ENCODE measurements at regions not wholly inside any gene's neighbourhood (a gene's known extent, or its start where the extent isn't known, plus 50 kb on each side); places are given as distances from the start of the nearest gene placed in this dataset.
"Not testable (repeated sequence)": the region's sequence is repeated elsewhere in the genome, so short reads cannot be mapped to it uniquely, and the experiment has no call there.

GRCh38 chr18:7178568-7178967 is 52.3 kb upstream of the LRRC30 start:
- not testable (repeated sequence) for H3K23ac ChIP-seq (ENCODE audit: low read length in 2 of 2)
- WGBS = 89% methylated on average over 18 of the region's 21 CpGs

GRCh38 chr18:7177116-7177744 is 53.7 kb upstream of the LRRC30 start:
- DNase-seq = peak; percentile 60

More at GRCh38 chr18:7178568-7178967, 52.3 kb upstream of the LRRC30 start:
- H3K9me3 ChIP-seq (ENCODE audit: control insufficient read depth, low read length); H3K4ac ChIP-seq (ENCODE audit: low read depth in 1 of 2, low read length in 2 of 2); H3K4me2 ChIP-seq (ENCODE audit: low read length, poor library complexity, severe bottlenecking); H3K4me1 ChIP-seq (ENCODE audit: control insufficient read depth, insufficient read depth, low read depth, low read length); H2AFZ ChIP-seq (ENCODE audit: low read depth, low read length); H2BK120ac ChIP-seq (ENCODE audit: low read depth, low read length); DNase-seq; H4K8ac ChIP-seq (ENCODE audit: low read length); H3K4me3 ChIP-seq (ENCODE audit: insufficient read depth in 1 of 2, low read depth in 1 of 2, low read length in 2 of 2); H2AK5ac ChIP-seq (ENCODE audit: low read length, severe bottlenecking); H3K14ac ChIP-seq (ENCODE audit: low read length in 2 of 2); H3K79me1 ChIP-seq (replicated peaks; ENCODE audit: low read length, poor library complexity, severe bottlenecking); H3K27ac ChIP-seq (ENCODE audit: low read length, poor library complexity, severe bottlenecking); H3K36me3 ChIP-seq (ENCODE audit: control insufficient read depth in 1 of 2, insufficient read depth in 2 of 2, low read depth in 1 of 2, low read length in 2 of 2); H3K18ac ChIP-seq (ENCODE audit: low read depth in 1 of 2, low read length in 2 of 2); H3K27me3 ChIP-seq (ENCODE audit: control insufficient read depth in 1 of 2, insufficient read depth in 1 of 2, low read length in 2 of 2); H3K9ac ChIP-seq (ENCODE audit: low read length); H2BK5ac ChIP-seq (ENCODE audit: low read depth, low read length, poor library complexity, severe bottlenecking); H4K91ac ChIP-seq (ENCODE audit: low read length); H2BK12ac ChIP-seq (ENCODE audit: low read length in 2 of 2); H2BK15ac ChIP-seq (ENCODE audit: low read depth, poor library complexity, severe bottlenecking): not testable (repeated sequence)

GRCh38 chr18:7174344-7175095 is 56.4 kb upstream of the LRRC30 start:
- Histone ChIP-seq H3K9me3 (ENCODE audit: control insufficient read depth, low read length) (no peaks in the 10 kb centered on the region), H3K36me3 (ENCODE audit: control insufficient read depth in 1 of 2, insufficient read depth in 2 of 2, low read depth in 1 of 2, low read length in 2 of 2) (no peaks in the 10 kb centered on the region), H3K79me1 (replicated peaks; ENCODE audit: low read length, poor library complexity, severe bottlenecking) (no peaks in the 10 kb centered on the region), H2BK120ac (ENCODE audit: low read depth, low read length) (no peak overlapping the region), H3K4ac (ENCODE audit: low read depth in 1 of 2, low read length in 2 of 2) (no peak overlapping the region), H3K4me3 (ENCODE audit: insufficient read depth in 1 of 2, low read depth in 1 of 2, low read length in 2 of 2) (no peak overlapping the region), H4K91ac (ENCODE audit: low read length) (no peak overlapping the region), H3K27me3 (ENCODE audit: control insufficient read depth in 1 of 2, insufficient read depth in 1 of 2, low read length in 2 of 2) (peaks cover 0 to 4% of the 10 kb centered on the region in 2 experiments), H2BK5ac (ENCODE audit: low read depth, low read length, poor library complexity, severe bottlenecking) (no peak overlapping the region), H2BK15ac (ENCODE audit: low read depth, poor library complexity, severe bottlenecking) (no peak overlapping the region), H2AFZ (ENCODE audit: low read depth, low read length) (no peak overlapping the region), H3K14ac (ENCODE audit: low read length in 2 of 2) (peak overlapping the region in 1 of 2 experiments; percentile 53), H2AK5ac (ENCODE audit: low read length, severe bottlenecking) (no peak overlapping the region), H4K8ac (ENCODE audit: low read length) (no peak overlapping the region), H2BK12ac (ENCODE audit: low read length in 2 of 2) (no peak overlapping the region), H3K4me2 (ENCODE audit: low read length, poor library complexity, severe bottlenecking) (no peak overlapping the region), H3K18ac (ENCODE audit: low read depth in 1 of 2, low read length in 2 of 2) (peak overlapping the region in 1 of 2 experiments; percentile 2), H3K23ac (ENCODE audit: low read length in 2 of 2) (no peak overlapping the region), H3K27ac (ENCODE audit: low read length, poor library complexity, severe bottlenecking) (no peak overlapping the region), H3K4me1 (ENCODE audit: control insufficient read depth, insufficient read depth, low read depth, low read length) (peaks cover 1% of the 10 kb centered on the region), H3K9ac (ENCODE audit: low read length) (no peak overlapping the region)
- 81% methylated on average over 10 of the region's 14 CpGs for WGBS
- DNase-seq = no peak

More at GRCh38 chr18:7177116-7177744, 53.7 kb upstream of the LRRC30 start:
- Histone ChIP-seq H2AFZ (ENCODE audit: low read depth, low read length) (no peak overlapping the region), H3K27ac (ENCODE audit: low read length, poor library complexity, severe bottlenecking) (no peak overlapping the region), H2BK15ac (ENCODE audit: low read depth, poor library complexity, severe bottlenecking) (no peak overlapping the region), H2BK120ac (ENCODE audit: low read depth, low read length) (no peak overlapping the region), H2AK5ac (ENCODE audit: low read length, severe bottlenecking) (no peak overlapping the region), H4K8ac (ENCODE audit: low read length) (no peak overlapping the region), H3K79me1 (replicated peaks; ENCODE audit: low read length, poor library complexity, severe bottlenecking) (no peaks in the 10 kb centered on the region), H3K23ac (ENCODE audit: low read length in 2 of 2) (no peak overlapping the region), H3K4me3 (ENCODE audit: insufficient read depth in 1 of 2, low read depth in 1 of 2, low read length in 2 of 2) (no peak overlapping the region), H3K9ac (ENCODE audit: low read length) (peak overlapping the region; percentile 55), H3K14ac (ENCODE audit: low read length in 2 of 2) (no peak overlapping the region), H3K4me2 (ENCODE audit: low read length, poor library complexity, severe bottlenecking) (no peak overlapping the region), H3K9me3 (ENCODE audit: control insufficient read depth, low read length) (no peaks in the 10 kb centered on the region), H4K91ac (ENCODE audit: low read length) (no peak overlapping the region), H3K4ac (ENCODE audit: low read depth in 1 of 2, low read length in 2 of 2) (no peak overlapping the region), H3K18ac (ENCODE audit: low read depth in 1 of 2, low read length in 2 of 2) (no peak overlapping the region), H2BK12ac (ENCODE audit: low read length in 2 of 2) (no peak overlapping the region), H3K36me3 (ENCODE audit: control insufficient read depth in 1 of 2, insufficient read depth in 2 of 2, low read depth in 1 of 2, low read length in 2 of 2) (no peaks in the 10 kb centered on the region), H2BK5ac (ENCODE audit: low read depth, low read length, poor library complexity, severe bottlenecking) (no peak overlapping the region), H3K27me3 (ENCODE audit: control insufficient read depth in 1 of 2, insufficient read depth in 1 of 2, low read length in 2 of 2) (peaks cover 0 to 7% of the 10 kb centered on the region in 2 experiments), H3K4me1 (ENCODE audit: control insufficient read depth, insufficient read depth, low read depth, low read length) (no peaks in the 10 kb centered on the region)
- 60% methylated on average over 3 of the region's 4 CpGs for WGBS

- peaks cover 1% of the 10 kb centered on the region for H3K4me1 ChIP-seq (ENCODE audit: control insufficient read depth, insufficient read depth, low read depth, low read length)
- no peak overlapping the region for H4K91ac ChIP-seq (ENCODE audit: low read length)
- H3K9me3 ChIP-seq (ENCODE audit: control insufficient read depth, low read length) = no peaks in the 10 kb centered on the region
- peaks cover 0 to 4% of the 10 kb centered on the region in 2 experiments for H3K27me3 ChIP-seq (ENCODE audit: control insufficient read depth in 1 of 2, insufficient read depth in 1 of 2, low read length in 2 of 2)
- H3K4me2 ChIP-seq (ENCODE audit: low read length, poor library complexity, severe bottlenecking) = no peak overlapping the region
- H4K8ac ChIP-seq (ENCODE audit: low read length) = no peak overlapping the region
- 95% methylated on average over 15 of the region's 15 CpGs for WGBS
- H3K36me3 ChIP-seq (ENCODE audit: control insufficient read depth in 1 of 2, insufficient read depth in 2 of 2, low read depth in 1 of 2, low read length in 2 of 2) = no peaks in the 10 kb centered on the region
- no peak overlapping the region for H3K23ac ChIP-seq (ENCODE audit: low read length in 2 of 2)
- no peak overlapping the region for H3K14ac ChIP-seq (ENCODE audit: low read length in 2 of 2)
- H3K27ac ChIP-seq (ENCODE audit: low read length, poor library complexity, severe bottlenecking) = no peak overlapping the region
- no peaks in the 10 kb centered on the region for H3K79me1 ChIP-seq (replicated peaks; ENCODE audit: low read length, poor library complexity, severe bottlenecking)
- H2BK15ac ChIP-seq (ENCODE audit: low read depth, poor library complexity, severe bottlenecking) = no peak overlapping the region
- H2BK120ac ChIP-seq (ENCODE audit: low read depth, low read length) = no peak overlapping the region
- no peak overlapping the region for H2AK5ac ChIP-seq (ENCODE audit: low read length, severe bottlenecking)
- no peak overlapping the region for H3K4ac ChIP-seq (ENCODE audit: low read depth in 1 of 2, low read length in 2 of 2)
- H3K4me3 ChIP-seq (ENCODE audit: insufficient read depth in 1 of 2, low read depth in 1 of 2, low read length in 2 of 2) = no peak overlapping the region
- no peak overlapping the region for H3K18ac ChIP-seq (ENCODE audit: low read depth in 1 of 2, low read length in 2 of 2)
- no peak overlapping the region for H2BK5ac ChIP-seq (ENCODE audit: low read depth, low read length, poor library complexity, severe bottlenecking)
- DNase-seq = no peak
- no peak overlapping the region for H3K9ac ChIP-seq (ENCODE audit: low read length)
- H2AFZ ChIP-seq (ENCODE audit: low read depth, low read length) = no peak overlapping the region
- no peak overlapping the region for H2BK12ac ChIP-seq (ENCODE audit: low read length in 2 of 2)
These were observed 55.6 kb upstream of the LAMA1 start for GRCh38 chr18:7173216-7173615.

Measured in mesenchymal stem cell (in vitro differentiated cells and primary cell).